Omental fat pad (tissue), 3 donors: ENCODE measurements at regions not wholly inside any gene's neighbourhood (a gene's known extent, or its start where the extent isn't known, plus 50 kb on each side); places are given as distances from the start of the nearest gene placed in this dataset.

Experiments
- ATAC-seq: fragments of 150-250 bp; one replicate; pipeline ENCODE4 v1.9.1; 2016; ENCODE audit warnings: mild to moderate bottlenecking, moderate library complexity; ENCODE audit not compliant: low FRiP score
- DNase-seq: peaks from one replicate; pipeline ENCODE4 v3.0.0-alpha.2; 2019; ENCODE audit warnings: low spot score
- CTCF ChIP-seq, 3 donors: fragments of 450-650 bp; IDR thresholded peaks; one replicate each; pipeline ENCODE4 v1.5.1; 2016 to 2017; ENCODE audit warnings: antibody characterized with exemption in 3 of 3, mild to moderate bottlenecking in 3 of 3, moderate library complexity in 2 of 3

DNA sequence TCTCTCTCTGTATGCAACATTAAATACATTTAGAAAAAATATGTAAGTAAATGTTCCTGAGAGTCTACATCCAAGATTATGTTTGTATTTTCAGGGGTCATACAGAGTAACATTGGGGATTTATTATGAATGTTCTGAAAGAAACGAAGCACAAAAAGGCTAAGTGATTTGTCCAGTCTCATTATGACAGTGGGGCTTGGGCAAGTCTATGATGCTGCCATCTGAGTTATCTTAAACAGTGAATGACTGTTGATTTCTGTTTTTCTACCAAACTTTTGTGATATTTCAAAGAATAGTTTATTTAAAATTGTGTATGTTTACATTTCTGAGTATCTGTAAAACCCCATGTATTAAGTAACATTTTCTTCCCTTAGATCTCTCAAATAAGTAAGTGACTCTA lies 481.2 kb upstream of the ZNF717 start:
- ATAC-seq (no peak), DNase-seq (no peak)
- TF ChIP-seq CTCF (IDR thresholded peaks at IDR 0.05): no peak

DNA sequence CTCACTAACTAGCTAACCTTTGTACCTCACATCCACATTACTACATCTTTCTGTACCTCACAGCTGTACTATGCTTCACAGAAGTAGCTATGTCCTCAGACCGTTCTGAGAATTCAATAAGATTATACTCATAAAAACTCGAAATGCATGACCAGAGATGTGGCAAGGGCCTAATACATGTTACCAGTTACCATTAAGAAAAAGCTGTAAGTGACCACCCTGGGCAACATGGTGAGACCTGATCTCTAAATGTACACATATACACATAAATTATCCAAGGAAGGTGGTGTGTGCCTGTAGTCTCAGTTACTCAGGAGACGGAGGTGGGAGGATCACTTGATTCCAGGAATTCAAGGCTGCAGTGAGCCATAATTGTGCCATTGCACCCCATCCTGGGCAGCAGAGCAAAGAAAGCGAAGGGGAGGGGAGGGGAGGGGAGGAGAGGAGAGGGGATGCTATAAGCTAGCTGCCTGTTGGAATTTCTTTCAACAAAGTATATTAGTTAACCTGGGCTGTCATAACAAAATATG lies 482.6 kb upstream of the ZNF717 start:
- ATAC-seq: no peak
- TF ChIP-seq CTCF (IDR thresholded peaks at IDR 0.05): no peak
- DNase-seq: no peak

DNA sequence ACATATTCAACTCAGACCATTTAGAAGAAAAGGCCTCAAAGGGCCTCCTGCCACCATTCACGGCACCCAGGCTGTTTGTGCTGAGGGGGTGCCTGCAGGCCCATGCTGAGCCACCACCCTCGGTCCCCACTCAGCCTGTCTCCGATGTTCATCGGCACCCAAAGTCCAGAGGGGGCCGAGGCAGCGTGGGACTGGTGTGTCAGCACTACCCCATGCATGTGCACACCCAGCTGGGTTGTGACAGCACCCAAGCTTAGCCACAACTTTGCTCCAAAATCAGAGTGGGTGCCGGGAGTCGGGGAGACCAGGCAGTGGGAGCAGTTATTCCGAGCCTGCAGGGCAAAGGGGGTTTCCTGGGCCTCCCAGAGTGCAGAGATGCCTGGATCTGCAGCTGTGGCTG lies 508.5 kb upstream of the ZNF717 start:
- no peak for ATAC-seq
- no peak for TF ChIP-seq CTCF (IDR thresholded peaks at IDR 0.05)
- no peak for DNase-seq

- ATAC-seq (no peak), DNase-seq (no peak)
- no peak for TF ChIP-seq CTCF (IDR thresholded peaks at IDR 0.05)
Measured at GRCh38 chr3:76300746-76301145, 515.4 kb upstream of the ZNF717 start.

- ATAC-seq: no peak
- TF ChIP-seq CTCF (IDR thresholded peaks at IDR 0.05): no peak
- DNase-seq: no peak
Measured at GRCh38 chr3:76307556-76307955, 522.2 kb upstream of the ZNF717 start.

- ATAC-seq: no peak
- TF ChIP-seq CTCF (IDR thresholded peaks at IDR 0.05): no peak
- no peak for DNase-seq
Measured at GRCh38 chr3:76308541-76308940, 523.2 kb upstream of the ZNF717 start.

- TF ChIP-seq CTCF (IDR thresholded peaks at IDR 0.05): no peak
- no peak for ATAC-seq
- no peak for DNase-seq
Measured at GRCh38 chr3:76310089-76310488, 524.7 kb upstream of the ZNF717 start.
